H1 (cell line): ENCODE measurements at regions not wholly inside any gene's neighbourhood (a gene's known extent, or its start where the extent isn't known, plus 50 kb on each side); places are given as distances from the start of the nearest gene placed in this dataset.

Source experiments
- ASH2L ChIP-seq: fragments of 200-600, 300-600 bp; sonication (generic); IDR thresholded peaks from one replicate; pipeline ENCODE4 v1.7.1; 2017; ENCODE audit warnings: low read length
- CTBP2 ChIP-seq: IDR thresholded peaks from 2 replicates; pipeline ENCODE4 v1.7.0; 2011; ENCODE audit warnings: borderline replicate concordance, mild to moderate bottlenecking, moderate library complexity, mixed read lengths, low read length; ENCODE audit not compliant: insufficient read depth, insufficient read length
- GABPA ChIP-seq: IDR thresholded peaks from 2 replicates; pipeline ENCODE4 v1.6.1; 2011; ENCODE audit warnings: mild to moderate bottlenecking, low read length, moderate library complexity, borderline replicate concordance; ENCODE audit not compliant: insufficient read depth

DNA sequence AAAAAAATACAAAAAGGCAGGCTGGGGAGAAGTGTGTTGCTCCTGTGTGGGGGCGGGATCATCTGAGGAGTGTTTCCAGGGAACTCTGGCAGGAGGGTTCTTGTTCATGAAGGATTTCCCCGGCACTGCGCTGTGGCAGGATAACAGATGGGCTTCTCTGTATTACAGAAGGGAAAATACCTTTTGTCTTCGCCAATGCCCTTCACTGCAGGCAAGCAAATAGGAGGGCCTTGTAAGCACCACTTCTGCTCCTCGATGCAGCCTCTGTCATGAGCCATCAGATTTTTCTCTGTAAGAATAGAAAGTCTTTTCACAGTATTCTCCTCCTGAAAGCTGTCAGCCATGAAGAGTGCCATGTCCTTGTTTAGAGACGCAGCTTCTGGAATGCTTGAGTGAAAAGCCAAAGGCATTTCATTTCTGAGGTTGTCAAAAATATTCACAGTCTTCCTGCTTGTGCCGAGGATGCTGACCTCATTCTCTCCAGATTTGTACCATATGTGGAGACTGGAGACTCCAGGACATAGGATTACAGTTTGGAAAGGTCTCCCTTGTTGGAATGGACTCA is 294.0 kb downstream of the YTHDC2 start (continued):
- TF ChIP-seq ASH2L, result no peak
- no peak for TF ChIP-seq CTBP2
- TF ChIP-seq GABPA, result no peak
- TF ChIP-seq, all 59 proteins: peak for 0
